GM20000 (cell line): ENCODE measurements at regions not wholly inside any gene's neighbourhood (a gene's known extent, or its start where the extent isn't known, plus 50 kb on each side); places are given as distances from the start of the nearest gene placed in this dataset.

Experiments used
- DNase-seq: peaks from one replicate; pipeline ENCODE4 v3.0.0; 2012; ENCODE audit warnings: low spot score
- CTCF ChIP-seq: IDR thresholded peaks from 2 replicates; pipeline ENCODE4 v1.5.1; 2012; ENCODE audit warnings: mild to moderate bottlenecking, control low read depth; ENCODE audit errors: extremely low read depth, missing control alignments

- no peak for DNase-seq
- TF ChIP-seq CTCF, result no peak
These were observed 336.7 kb upstream of the ADGRL3 start for GRCh38 chr4:60863442-60863841.

GRCh38 chr4:60865273-60865672 lies 334.9 kb upstream of the ADGRL3 start:
- DNase-seq, result no peak
- no peak for TF ChIP-seq CTCF

- DNase-seq, result no peak
- TF ChIP-seq CTCF, result no peak
These were observed 331.7 kb upstream of the ADGRL3 start for GRCh38 chr4:60868232-60868960.

GRCh38 chr4:60879135-60879701 lies 320.9 kb upstream of the ADGRL3 start:
- no peak for DNase-seq
- TF ChIP-seq CTCF, result no peak

- no peak for TF ChIP-seq CTCF
- DNase-seq, result no peak
These were observed 315.5 kb upstream of the ADGRL3 start for GRCh38 chr4:60884587-60884986.

- no peak for TF ChIP-seq CTCF
- DNase-seq, result no peak
These were observed 315.1 kb upstream of the ADGRL3 start for GRCh38 chr4:60885011-60885410.

GRCh38 chr4:60890743-60891142 lies 309.4 kb upstream of the ADGRL3 start:
- no peak for DNase-seq
- TF ChIP-seq CTCF, result no peak
